Transverse colon (tissue), 4 donors: ENCODE measurements at regions not wholly inside any gene's neighbourhood (a gene's known extent, or its start where the extent isn't known, plus 50 kb on each side); places are given as distances from the start of the nearest gene placed in this dataset.
"Not testable (repeated sequence)": the region's sequence is repeated elsewhere in the genome, so short reads cannot be mapped to it uniquely, and the experiment has no call there.

Experiments
- DNase-seq: peaks from one replicate; pipeline ENCODE4 v3.0.0-alpha.2; 2019
- H3K27ac ChIP-seq, 4 donors: fragments of 200-600 bp; sonication (generic); 2 replicates each; pipeline ENCODE4 v1.5.1; 2016 to 2018; ENCODE audit warnings: inconsistent platforms in 4 of 4
- H3K27me3 ChIP-seq: fragments of 200-600 bp; sonication (generic); 2 replicates; pipeline ENCODE4 v1.5.1; 2017; ENCODE audit warnings: inconsistent platforms
- H3K36me3 ChIP-seq, 4 donors: fragments of 200-600 bp; sonication (generic); 2 replicates each; pipeline ENCODE4 v1.5.1; 2017 to 2019; ENCODE audit warnings: inconsistent platforms in 4 of 4
- H3K4me1 ChIP-seq, 4 donors: fragments of 200-600 bp; sonication (generic); 2 replicates each; pipeline ENCODE4 v1.5.1; 2017 to 2020; ENCODE audit warnings: inconsistent platforms in 4 of 4
- H3K4me3 ChIP-seq, 4 donors: fragments of 200-600 bp; sonication (generic); 1 replicate in 1 of 4; 2 replicates in 3 of 4; pipeline versions ENCODE4 v1.5.1 to v1.6.1; 2017 to 2019; ENCODE audit warnings: inconsistent platforms in 4 of 4
- H3K9me3 ChIP-seq, 2 donors: fragments of 200-600 bp; sonication (generic); 2 replicates each; pipeline ENCODE4 v1.5.1; 2017 to 2019; ENCODE audit warnings: inconsistent platforms in 2 of 2
- CTCF ChIP-seq, 5 experiments: fragments of 200-600 bp in 3 of 5; fragments of 450-650 bp in 2 of 5; sonication (generic) in 3 of 5; IDR thresholded peaks; 1 replicate in 2 of 5; 2 replicates in 3 of 5; pipeline ENCODE4 v1.5.1; 2016 to 2017; ENCODE audit warnings: antibody characterized with exemption in 5 of 5, inconsistent platforms in 3 of 5, mild to moderate bottlenecking in 2 of 5, moderate library complexity in 1 of 5
- EP300 ChIP-seq: sonication (generic); formaldehyde crosslinking; IDR thresholded peaks from one replicate; pipeline ENCODE4 v1.6.1; 2017; ENCODE audit warnings: antibody characterized with exemption, low read depth
- POLR2A ChIP-seq: fragments of 450-650 bp; IDR thresholded peaks from one replicate; pipeline ENCODE4 v1.6.1; 2016; ENCODE audit warnings: antibody characterized with exemption, mild to moderate bottlenecking, moderate library complexity
- POLR2AphosphoS5 ChIP-seq, 3 donors: sonication (generic); formaldehyde crosslinking; IDR thresholded peaks; one replicate each; pipeline ENCODE4 v1.6.1; 2016; ENCODE audit warnings: antibody characterized with exemption in 3 of 3
- WGBS, 2 donors: methylation state at CpG; one replicate each; pipeline ENCODE4 v1.1.5; 2018; ENCODE audit warnings: low coverage in 1 of 2; 5-methylcytosine and 5-hydroxymethylcytosine counted together
- in situ Hi-C, 4 donors: fragments of 200-750 bp; cut with MboI; loops; one replicate each; pipeline versions ENCODE4 v1.15.0 to v1.15.1; 2017; ENCODE audit warnings: low sequenced_read_pairs in 3 of 4, low pct_ligation_motif_present in 1 of 4, low pct_unique_long_range_greater_than_20kb in 1 of 4
- intact Hi-C: fragments of 100-400 bp; cut with DNase I; formaldehyde crosslinking; loops from one replicate; pipeline ENCODE4 v1.15.1; 2023; ENCODE audit warnings: low total_unique reads

GRCh38 chr17:27368980-27369379 is 75.1 kb downstream of the WSB1 start:
- in situ Hi-C loops (loop anchor here in 2 of 4 donors (10.0 to 25.0 kb wide), 5 partner anchors 93 to 393 kb away; partner anchors contain the start of gene KSR1 (in 1 of the 2)), intact Hi-C loops (no loop called here)
- peak overlapping the region in 3 of 4 donors; percentile 43 to 76 (median 74) for H3K27ac ChIP-seq
- H3K36me3 ChIP-seq: no peaks in the 10 kb centered on the region
- DNase-seq: no peak
- no peak for TF ChIP-seq POLR2AphosphoS5 (IDR thresholded peaks at IDR 0.05)
- TF ChIP-seq CTCF (IDR thresholded peaks at IDR 0.05): no peak
- no peak for TF ChIP-seq POLR2A
- TF ChIP-seq EP300: no peak
- H3K9me3 ChIP-seq: peaks cover 0 to 7% of the 10 kb centered on the region in 2 donors
- peaks cover 0 to 4% (median 3%) of the 10 kb centered on the region in 4 donors for H3K4me1 ChIP-seq
- 84% methylated on average over 4 of the region's 4 CpGs; no CpG with 5 or more reads in 1 of the 2 donors for WGBS, 2 donors
- no peaks in the 10 kb centered on the region for H3K27me3 ChIP-seq
- H3K4me3 ChIP-seq: no peak overlapping the region

- H3K4me1 ChIP-seq: no peaks in the 10 kb centered on the region
- intact Hi-C loops (no loop called here), in situ Hi-C loops (loop anchor here in 2 of 4 donors (25.0 kb wide), 4 partner anchors 92 to 392 kb away; partner anchors contain the start of gene KSR1 (in 1 of the 2))
- H3K9me3 ChIP-seq: peaks cover 0 to 7% of the 10 kb centered on the region in 2 donors
- H3K27me3 ChIP-seq: no peaks in the 10 kb centered on the region
- TF ChIP-seq CTCF (IDR thresholded peaks at IDR 0.05): no peak
- no peak for TF ChIP-seq POLR2AphosphoS5 (IDR thresholded peaks at IDR 0.05)
- TF ChIP-seq EP300: no peak
- no peak for TF ChIP-seq POLR2A
- H3K36me3 ChIP-seq: no peaks in the 10 kb centered on the region
- 100% methylated on average over 1 of the region's 1 CpG; no CpG with 5 or more reads in 1 of the 2 donors for WGBS, 2 donors
- no peak overlapping the region for H3K4me3 ChIP-seq
- no peak overlapping the region for H3K27ac ChIP-seq
- DNase-seq: no peak
These were observed 76.9 kb downstream of the WSB1 start for GRCh38 chr17:27370776-27371175.

- H3K27ac ChIP-seq, H3K36me3 ChIP-seq, H3K9me3 ChIP-seq, intact Hi-C loops, H3K27me3 ChIP-seq, H3K4me1 ChIP-seq, H3K4me3 ChIP-seq, DNase-seq: not testable (repeated sequence)
- in situ Hi-C loops: loop anchor here in 2 of 4 donors (25.0 kb wide), 4 partner anchors 89 to 389 kb away; partner anchors contain the start of gene KSR1 (in 1 of the 2)
These were observed 79.8 kb downstream of the WSB1 start for GRCh38 chr17:27373695-27374094.

- DNase-seq: no peak
- 78 to 85% methylated on average over 4 to 5 of the region's 5 CpGs for WGBS, 2 donors
- Histone ChIP-seq H3K27me3 (peaks cover 5% of the 10 kb centered on the region), H3K36me3 (no peaks in the 10 kb centered on the region), H3K4me1 (peaks cover 14 to 23% (median 17%) of the 10 kb centered on the region in 4 donors), H3K27ac (peak overlapping the region in 3 of 4 donors; percentile 30 to 64 (median 44)), H3K4me3 (no peak overlapping the region), H3K9me3 (no peaks in the 10 kb centered on the region)
- TF ChIP-seq EP300 (no peak), POLR2A (no peak), CTCF (IDR thresholded peaks at IDR 0.05) (no peak), POLR2AphosphoS5 (IDR thresholded peaks at IDR 0.05) (no peak)
- in situ Hi-C loops (no loop called here), intact Hi-C loops (no loop called here)
These were observed 79.4 kb upstream of the KSR1 start for GRCh38 chr17:27376637-27377547.
